ENCODE measurements at regions not wholly inside any gene's neighbourhood (a gene's known extent, or its start where the extent isn't known, plus 50 kb on each side); places are given as distances from the start of the nearest gene placed in this dataset.

- no peak overlapping the region for H3K9ac ChIP-seq (ENCODE audit: control insufficient read depth, extremely low read depth, insufficient read depth, low read length)
- no peaks in the 10 kb centered on the region for H3K9me1 ChIP-seq (ENCODE audit: control insufficient read depth, extremely low read depth, insufficient read depth, low read length)
- DNase-seq (ENCODE audit: low read depth, low spot score) (no peak), FAIRE-seq (no peak)
- dilution Hi-C loops (cut with MboI; ENCODE audit: extremely low pct_ligation_motif_present, low sequenced_read_pairs) = no loop called here
- H3K27ac ChIP-seq (ENCODE audit: control insufficient read depth, insufficient read depth, low read length) = no peak overlapping the region
- no peak overlapping the region for H3K4me2 ChIP-seq (ENCODE audit: control insufficient read depth, extremely low read depth, insufficient read depth, low read depth, low read length)
- no peak overlapping the region for H3K4me3 ChIP-seq (ENCODE audit: control insufficient read depth in 2 of 3, extremely low read depth in 1 of 3, insufficient read depth in 2 of 3, low read depth in 1 of 3, low read length in 3 of 3)
- TF ChIP-seq EZH2 (IDR thresholded peaks at IDR 0.05; ENCODE audit: low read length) = no peak
- TF ChIP-seq, protein P1, sequence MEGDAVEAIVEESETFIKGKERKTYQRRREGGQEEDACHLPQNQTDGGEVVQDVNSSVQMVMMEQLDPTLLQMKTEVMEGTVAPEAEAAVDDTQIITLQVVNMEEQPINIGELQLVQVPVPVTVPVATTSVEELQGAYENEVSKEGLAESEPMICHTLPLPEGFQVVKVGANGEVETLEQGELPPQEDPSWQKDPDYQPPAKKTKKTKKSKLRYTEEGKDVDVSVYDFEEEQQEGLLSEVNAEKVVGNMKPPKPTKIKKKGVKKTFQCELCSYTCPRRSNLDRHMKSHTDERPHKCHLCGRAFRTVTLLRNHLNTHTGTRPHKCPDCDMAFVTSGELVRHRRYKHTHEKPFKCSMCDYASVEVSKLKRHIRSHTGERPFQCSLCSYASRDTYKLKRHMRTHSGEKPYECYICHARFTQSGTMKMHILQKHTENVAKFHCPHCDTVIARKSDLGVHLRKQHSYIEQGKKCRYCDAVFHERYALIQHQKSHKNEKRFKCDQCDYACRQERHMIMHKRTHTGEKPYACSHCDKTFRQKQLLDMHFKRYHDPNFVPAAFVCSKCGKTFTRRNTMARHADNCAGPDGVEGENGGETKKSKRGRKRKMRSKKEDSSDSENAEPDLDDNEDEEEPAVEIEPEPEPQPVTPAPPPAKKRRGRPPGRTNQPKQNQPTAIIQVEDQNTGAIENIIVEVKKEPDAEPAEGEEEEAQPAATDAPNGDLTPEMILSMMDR (optimal IDR thresholded peaks at IDR 0.05 in 1 of 3, IDR thresholded peaks at IDR 0.05 in 1 of 3, conservative IDR thresholded peaks at IDR 0.05 in 1 of 3; ENCODE audit: extremely low read depth in 1 of 3, insufficient read depth in 2 of 3, low read length in 3 of 3) = no peak
- no peaks in the 10 kb centered on the region for H4K20me1 ChIP-seq (ENCODE audit: control insufficient read depth, extremely low read depth, insufficient read depth, low read length)
- H3K36me3 ChIP-seq (ENCODE audit: control insufficient read depth in 2 of 2, extremely low read depth in 1 of 2, insufficient read depth in 2 of 2, low read length in 2 of 2) = no peaks in the 10 kb centered on the region
- H3K79me2 ChIP-seq (ENCODE audit: control insufficient read depth, insufficient read depth, low read length) = no peaks in the 10 kb centered on the region
- H2AFZ ChIP-seq (ENCODE audit: control insufficient read depth, low read length) = no peak overlapping the region
- no peaks in the 10 kb centered on the region for H3K9me3 ChIP-seq (ENCODE audit: control insufficient read depth, low read depth, low read length)
- no peaks in the 10 kb centered on the region for H3K4me1 ChIP-seq (ENCODE audit: control insufficient read depth, extremely low read depth, insufficient read depth, low read length)
- no peaks in the 10 kb centered on the region for H3K27me3 ChIP-seq (ENCODE audit: control insufficient read depth, extremely low read depth, insufficient read depth, low read length)
These were observed 274.4 kb upstream of the VCX start for GRCh38 chrX:7568597-7568996.

DNA sequence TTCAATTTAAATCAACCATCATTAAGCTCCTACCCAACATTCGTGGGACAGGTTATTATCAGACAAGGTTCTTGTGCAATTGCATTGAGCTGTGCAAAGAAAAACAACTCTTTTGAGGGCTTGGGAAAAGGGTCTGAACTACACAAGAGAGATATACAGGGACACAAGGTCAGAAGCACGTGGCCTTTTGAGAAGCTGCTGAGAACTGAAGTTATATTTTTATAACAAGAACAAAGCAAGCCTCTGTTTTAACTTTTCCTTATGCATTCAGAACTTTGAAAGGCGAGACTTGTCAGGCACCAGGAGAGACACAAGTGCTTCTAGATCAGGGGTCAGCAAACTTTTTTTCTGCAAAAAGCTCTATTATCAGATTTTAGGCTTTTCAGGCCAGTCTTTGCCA, 274.8 kb upstream of the VCX start:
- dilution Hi-C loops (cut with MboI; ENCODE audit: extremely low pct_ligation_motif_present, low sequenced_read_pairs) = no loop called here
- Histone ChIP-seq H3K4me1 (ENCODE audit: control insufficient read depth, extremely low read depth, insufficient read depth, low read length) (no peaks in the 10 kb centered on the region), H3K9me1 (ENCODE audit: control insufficient read depth, extremely low read depth, insufficient read depth, low read length) (no peaks in the 10 kb centered on the region), H3K4me3 (ENCODE audit: control insufficient read depth in 2 of 3, extremely low read depth in 1 of 3, insufficient read depth in 2 of 3, low read depth in 1 of 3, low read length in 3 of 3) (no peak overlapping the region), H3K27me3 (ENCODE audit: control insufficient read depth, extremely low read depth, insufficient read depth, low read length) (no peaks in the 10 kb centered on the region), H3K4me2 (ENCODE audit: control insufficient read depth, extremely low read depth, insufficient read depth, low read depth, low read length) (no peak overlapping the region), H3K36me3 (ENCODE audit: control insufficient read depth in 2 of 2, extremely low read depth in 1 of 2, insufficient read depth in 2 of 2, low read length in 2 of 2) (no peaks in the 10 kb centered on the region), H3K9ac (ENCODE audit: control insufficient read depth, extremely low read depth, insufficient read depth, low read length) (no peak overlapping the region), H3K9me3 (ENCODE audit: control insufficient read depth, low read depth, low read length) (no peaks in the 10 kb centered on the region), H4K20me1 (ENCODE audit: control insufficient read depth, extremely low read depth, insufficient read depth, low read length) (no peaks in the 10 kb centered on the region), H3K27ac (ENCODE audit: control insufficient read depth, insufficient read depth, low read length) (no peak overlapping the region), H2AFZ (ENCODE audit: control insufficient read depth, low read length) (no peak overlapping the region), H3K79me2 (ENCODE audit: control insufficient read depth, insufficient read depth, low read length) (no peaks in the 10 kb centered on the region)
- no peak for DNase-seq (ENCODE audit: low read depth, low spot score)
- no peak for FAIRE-seq
- no peak for TF ChIP-seq EZH2 (IDR thresholded peaks at IDR 0.05; ENCODE audit: low read length)
- TF ChIP-seq, protein P1 (optimal IDR thresholded peaks at IDR 0.05 in 1 of 3, IDR thresholded peaks at IDR 0.05 in 1 of 3, conservative IDR thresholded peaks at IDR 0.05 in 1 of 3; ENCODE audit: extremely low read depth in 1 of 3, insufficient read depth in 2 of 3, low read length in 3 of 3) = no peak

Data from keratinocyte (primary cell).